ENCODE measurements at regions not wholly inside any gene's neighbourhood (a gene's known extent, or its start where the extent isn't known, plus 50 kb on each side); places are given as distances from the start of the nearest gene placed in this dataset.

- no CpG with 5 or more reads among the region's 4 CpGs for WGBS (ENCODE audit: extremely low coverage, insufficient read length, low lambda C conversion rate)
- H3K79me2 ChIP-seq (ENCODE audit: insufficient read depth, low read length): no peaks in the 10 kb centered on the region
- no peak overlapping the region for H3K14ac ChIP-seq (ENCODE audit: insufficient read depth, low read length)
- no peak overlapping the region for H2BK15ac ChIP-seq (ENCODE audit: low read depth, low read length)
- no peaks in the 10 kb centered on the region for H3K4me1 ChIP-seq (ENCODE audit: insufficient read depth, low read length)
- no peaks in the 10 kb centered on the region for H3K9me3 ChIP-seq (ENCODE audit: control insufficient read depth, low read depth, low read length)
- H3K4me3 Mint-ChIP-seq: no peak overlapping the region
- no peak overlapping the region for H2BK5ac ChIP-seq (ENCODE audit: insufficient read length, low read length)
- no peaks in the 10 kb centered on the region; a peak in 1 of 7 replicates for H3K36me3 Mint-ChIP-seq (ENCODE audit: insufficient read depth in 1 of 3, low read depth in 3 of 3)
- no peaks in the 10 kb centered on the region for H4K20me1 ChIP-seq (ENCODE audit: control insufficient read depth, insufficient read depth, insufficient read length)
- no peak overlapping the region for H2BK12ac ChIP-seq (ENCODE audit: insufficient read length, low read depth, low read length)
- H4K8ac ChIP-seq (replicated peaks; ENCODE audit: insufficient read length, low read depth, low read length): no peak overlapping the region
- no peak overlapping the region for H2BK120ac ChIP-seq (ENCODE audit: low read depth, low read length, poor library complexity, severe bottlenecking)
- H3K9ac ChIP-seq (ENCODE audit: extremely low read depth, insufficient read length, low read length): no peak overlapping the region
- H4K5ac ChIP-seq (ENCODE audit: insufficient read length, low read depth, low read length): no peak overlapping the region
- no peak overlapping the region for H3K4me2 ChIP-seq (ENCODE audit: insufficient read depth, insufficient read length, low read length)
- H2AK5ac ChIP-seq (ENCODE audit: insufficient read length, low read length): no peak overlapping the region
- no peak overlapping the region for H3K4ac ChIP-seq (ENCODE audit: low read depth, low read length)
- H4K91ac ChIP-seq (ENCODE audit: insufficient read length, low read depth, low read length): no peak overlapping the region
- no peak for DNase-seq
- no peak overlapping the region for H3K27ac ChIP-seq (ENCODE audit: insufficient read length, low read depth, low read length)
- H2BK20ac ChIP-seq (ENCODE audit: low read depth, low read length, poor library complexity, severe bottlenecking): no peak overlapping the region
- no peaks in the 10 kb centered on the region for H3K4me1 Mint-ChIP-seq
- no peak overlapping the region for H2AFZ ChIP-seq (ENCODE audit: low read length)
- no peaks in the 10 kb centered on the region for H3K79me1 ChIP-seq (ENCODE audit: insufficient read depth, low read depth, low read length, poor library complexity, severe bottlenecking)
- no peaks in the 10 kb centered on the region for H3K23me2 ChIP-seq (ENCODE audit: insufficient read length, low read depth, low read length, poor library complexity, severe bottlenecking)
- no peaks in the 10 kb centered on the region for H3K9me3 Mint-ChIP-seq
- H3K23ac ChIP-seq (ENCODE audit: insufficient read length, low read depth, low read length): no peak overlapping the region
- no peak overlapping the region for H3K56ac ChIP-seq (ENCODE audit: insufficient read length, low read depth, low read length)
- H3K27me3 ChIP-seq (ENCODE audit: insufficient read depth, low read length): no peaks in the 10 kb centered on the region
- TF ChIP-seq, protein P1, sequence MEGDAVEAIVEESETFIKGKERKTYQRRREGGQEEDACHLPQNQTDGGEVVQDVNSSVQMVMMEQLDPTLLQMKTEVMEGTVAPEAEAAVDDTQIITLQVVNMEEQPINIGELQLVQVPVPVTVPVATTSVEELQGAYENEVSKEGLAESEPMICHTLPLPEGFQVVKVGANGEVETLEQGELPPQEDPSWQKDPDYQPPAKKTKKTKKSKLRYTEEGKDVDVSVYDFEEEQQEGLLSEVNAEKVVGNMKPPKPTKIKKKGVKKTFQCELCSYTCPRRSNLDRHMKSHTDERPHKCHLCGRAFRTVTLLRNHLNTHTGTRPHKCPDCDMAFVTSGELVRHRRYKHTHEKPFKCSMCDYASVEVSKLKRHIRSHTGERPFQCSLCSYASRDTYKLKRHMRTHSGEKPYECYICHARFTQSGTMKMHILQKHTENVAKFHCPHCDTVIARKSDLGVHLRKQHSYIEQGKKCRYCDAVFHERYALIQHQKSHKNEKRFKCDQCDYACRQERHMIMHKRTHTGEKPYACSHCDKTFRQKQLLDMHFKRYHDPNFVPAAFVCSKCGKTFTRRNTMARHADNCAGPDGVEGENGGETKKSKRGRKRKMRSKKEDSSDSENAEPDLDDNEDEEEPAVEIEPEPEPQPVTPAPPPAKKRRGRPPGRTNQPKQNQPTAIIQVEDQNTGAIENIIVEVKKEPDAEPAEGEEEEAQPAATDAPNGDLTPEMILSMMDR (conservative IDR thresholded peaks at IDR 0.05): no peak
- H3K27me3 Mint-ChIP-seq (ENCODE audit: low read depth): no peaks in the 10 kb centered on the region
- no peak overlapping the region for H3K27ac Mint-ChIP-seq
- no peak overlapping the region for H3T11ph ChIP-seq (ENCODE audit: low read length)
- H3K18ac ChIP-seq (ENCODE audit: insufficient read length, low read depth, low read length): no peak overlapping the region
These were observed 381.3 kb upstream of the SPTLC3 start for GRCh38 chr20:12627485-12627884.
